HepG2 (cell line): ENCODE measurements at regions not wholly inside any gene's neighbourhood (a gene's known extent, or its start where the extent isn't known, plus 50 kb on each side); places are given as distances from the start of the nearest gene placed in this dataset.

Experiments used
- CREM ChIP-seq, 2 experiments: sonication (generic) in 1 of 2; formaldehyde crosslinking in 1 of 2; IDR thresholded peaks; 2 replicates each; pipeline versions ENCODE4 v1.4.0 to v1.6.1; 2016 to 2020; ENCODE audit warnings: antibody characterized with exemption in 1 of 2, mild to moderate bottlenecking in 1 of 2, missing genetic modification reagents in 1 of 2
- ELF3 ChIP-seq: IDR thresholded peaks from 2 replicates; pipeline ENCODE4 v1.6.1; 2016; ENCODE audit warnings: missing genetic modification reagents, missing compliant biosample characterization
- EP300 ChIP-seq, 3 experiments: sonication (generic) in 1 of 3; formaldehyde crosslinking in 1 of 3; IDR thresholded peaks; 2 replicates each; pipeline versions ENCODE4 v1.5.1 to v1.6.1; 2011 to 2020; ENCODE audit warnings: low read depth in 2 of 3, low read length in 2 of 3, borderline replicate concordance in 1 of 3, improper control_type of control experiment in 1 of 3, mild to moderate bottlenecking in 1 of 3, missing genetic modification reagents in 1 of 3, moderate library complexity in 1 of 3
- HDAC1 ChIP-seq: sonication (generic); formaldehyde crosslinking; IDR thresholded peaks from 2 replicates; pipeline ENCODE4 v1.5.1; 2020; ENCODE audit warnings: mild to moderate bottlenecking, missing genetic modification reagents
- KLF11 ChIP-seq: IDR thresholded peaks from 2 replicates; pipeline ENCODE4 v1.6.1; 2016; ENCODE audit warnings: missing compliant biosample characterization
- MED1 ChIP-seq: sonication (generic); formaldehyde crosslinking; IDR thresholded peaks from 2 replicates; pipeline ENCODE4 v1.4.0; 2020; ENCODE audit warnings: missing genetic modification reagents
- PPARG ChIP-seq: conservative IDR thresholded peaks from 2 replicates; pipeline ENCODE4 v1.6.1; 2016; ENCODE audit warnings: missing biosample characterization, missing genetic modification reagents
- RARA ChIP-seq: IDR thresholded peaks from 2 replicates; pipeline ENCODE4 v1.6.1; 2016; ENCODE audit warnings: missing genetic modification reagents, missing compliant biosample characterization
- RXRB ChIP-seq: IDR thresholded peaks from 2 replicates; pipeline ENCODE4 v1.6.1; 2016; ENCODE audit warnings: borderline replicate concordance, missing genetic modification reagents, missing compliant biosample characterization
- SAP130 ChIP-seq: IDR thresholded peaks from 2 replicates; pipeline ENCODE4 v1.6.1; 2016; ENCODE audit warnings: low read depth
- TCF7 ChIP-seq: sonication (generic); IDR thresholded peaks from 2 replicates; pipeline ENCODE4 v1.6.1; 2016; ENCODE audit warnings: antibody characterized with exemption, low read depth
- TEAD3 ChIP-seq: optimal IDR thresholded peaks from 2 replicates; pipeline ENCODE3; 2016; ENCODE audit warnings: borderline replicate concordance
- ZNF879 ChIP-seq: sonication (generic); formaldehyde crosslinking; IDR thresholded peaks from 2 replicates; pipeline ENCODE4 v1.8.1; 2023; ENCODE audit warnings: missing genetic modification reagents
- TF ChIP-seq, protein P1 (sequence below): IDR thresholded peaks from 2 replicates; pipeline ENCODE4 v1.6.1; 2016; ENCODE audit warnings: missing biosample characterization, missing genetic modification reagents, low read depth
- TF ChIP-seq, protein P2 (sequence below): sonication (generic); formaldehyde crosslinking; IDR thresholded peaks from 2 replicates; pipeline ENCODE4 v1.4.0; 2020; ENCODE audit warnings: missing genetic modification reagents, borderline replicate concordance
- TF ChIP-seq, protein P3 (sequence below): sonication (generic); formaldehyde crosslinking; IDR thresholded peaks from 2 replicates; pipeline ENCODE4 v1.5.1; 2020; ENCODE audit warnings: mild to moderate bottlenecking, moderate library complexity, missing genetic modification reagents
- TF ChIP-seq, protein P4 (sequence below): IDR thresholded peaks from 2 replicates; pipeline ENCODE4 v1.6.1; 2018; ENCODE audit warnings: missing genetic modification reagents
- TF ChIP-seq, protein P5 (sequence below): IDR thresholded peaks from 2 replicates; pipeline ENCODE4 v1.6.1; 2016
- TF ChIP-seq, protein P6 (sequence below): sonication (generic); formaldehyde crosslinking; conservative IDR thresholded peaks from 2 replicates; pipeline ENCODE4 v1.4.0; 2020; ENCODE audit warnings: missing genetic modification reagents

DNA sequence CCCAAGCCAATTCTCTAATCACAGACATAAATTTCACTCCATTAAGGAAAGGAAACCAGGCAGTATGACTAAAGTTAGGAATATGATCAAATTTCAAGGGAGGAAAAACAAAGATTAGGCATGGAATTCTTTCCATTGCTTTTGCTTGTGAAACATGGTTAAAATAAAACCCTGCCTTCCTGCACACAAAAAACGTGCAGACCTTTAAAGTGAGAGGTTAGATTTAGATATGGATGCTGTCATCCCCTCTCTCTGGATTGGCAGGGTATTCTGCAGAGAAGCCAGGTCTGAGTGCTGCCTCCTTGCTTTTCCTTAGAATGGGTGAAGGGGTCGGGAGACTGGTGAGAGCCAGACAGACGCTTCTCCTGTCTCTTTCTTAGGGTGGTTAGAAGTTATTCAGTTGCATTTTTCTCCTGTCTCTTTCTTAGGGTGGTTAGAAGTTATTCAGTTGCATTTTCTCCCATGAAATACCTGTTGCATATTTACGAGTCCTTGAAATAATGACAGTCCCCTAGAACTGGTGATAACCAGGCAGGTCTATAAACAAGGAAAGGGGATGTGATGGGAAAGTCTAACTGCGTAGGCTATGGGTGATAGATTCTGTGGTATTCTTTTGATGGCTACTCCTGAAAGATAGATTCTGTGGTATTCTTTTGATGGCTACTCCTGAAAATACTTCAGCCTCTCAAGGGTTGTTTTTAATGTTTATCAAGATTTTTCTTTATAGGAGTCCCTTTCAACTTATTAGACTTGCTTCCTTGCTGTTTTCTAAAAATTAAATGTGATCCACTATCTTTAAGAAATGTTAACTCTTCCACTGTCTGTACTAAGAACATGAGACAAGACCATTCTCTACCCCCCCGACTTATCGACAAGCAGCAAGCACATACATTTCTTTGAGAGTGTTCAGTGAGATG, 163.6 kb downstream of the SPRY1 start (continued):
- TF ChIP-seq, protein P1, sequence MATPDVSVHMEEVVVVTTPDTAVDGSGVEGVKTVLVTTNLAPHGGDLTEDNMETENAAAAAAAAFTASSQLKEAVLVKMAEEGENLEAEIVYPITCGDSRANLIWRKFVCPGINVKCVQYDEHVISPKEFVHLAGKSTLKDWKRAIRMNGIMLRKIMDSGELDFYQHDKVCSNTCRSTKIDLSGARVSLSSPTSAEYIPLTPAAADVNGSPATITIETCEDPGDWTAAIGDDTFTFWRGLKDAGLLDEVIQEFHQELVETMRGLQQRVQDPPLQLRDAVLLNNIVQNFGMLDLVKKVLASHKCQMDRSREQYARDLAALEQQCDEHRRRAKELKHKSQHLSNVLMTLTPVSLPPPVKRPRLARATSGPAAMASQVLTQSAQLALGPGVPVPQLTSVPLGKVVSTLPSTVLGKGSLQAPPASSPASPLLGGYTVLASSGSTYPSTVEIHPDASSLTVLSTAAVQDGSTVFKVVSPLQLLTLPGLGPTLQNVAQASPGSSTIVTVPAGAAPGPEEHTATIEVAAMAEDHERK (CRISPR knock-in tag) = no peak
- TF ChIP-seq RARA (peak; percentile 70), SAP130 (CRISPR knock-in tag) (peak; percentile 76), PPARG (CRISPR knock-in tag) (peak; percentile 48; the same call in 1 of the 2 replicates), MED1 (CRISPR knock-in tag) (peak; percentile 91), RXRB (CRISPR knock-in tag) (peak; percentile 44; the same call in 1 of the 2 replicates), TEAD3 (CRISPR knock-in tag) (peak; percentile 72), KLF11 (CRISPR knock-in tag) (no peak), ZNF879 (no peak), ELF3 (peak; percentile 62; the same call in 1 of the 2 replicates), CREM (IDR thresholded peaks at IDR 0.05) (0 out of 2 replicates have a peak, but pooled peaks have one; percentile 29), CREM (CRISPR knock-in tag; IDR thresholded peaks at IDR 0.05) (no peak), EP300 (IDR thresholded peaks at IDR 0.05; ENCODE audit: low read depth in 2 of 2, low read length in 2 of 2) (peak in 1 of 2 experiments; percentile 65; a peak in 2 of 4 replicates), EP300 (CRISPR knock-in tag; IDR thresholded peaks at IDR 0.05; ENCODE audit: borderline replicate concordance) (peak; percentile 27; the same call in 1 of the 2 replicates), TCF7 (peak; percentile 36; the same call in 1 of the 2 replicates), HDAC1 (CRISPR knock-in tag) (no peak)
- TF ChIP-seq, protein P2, sequence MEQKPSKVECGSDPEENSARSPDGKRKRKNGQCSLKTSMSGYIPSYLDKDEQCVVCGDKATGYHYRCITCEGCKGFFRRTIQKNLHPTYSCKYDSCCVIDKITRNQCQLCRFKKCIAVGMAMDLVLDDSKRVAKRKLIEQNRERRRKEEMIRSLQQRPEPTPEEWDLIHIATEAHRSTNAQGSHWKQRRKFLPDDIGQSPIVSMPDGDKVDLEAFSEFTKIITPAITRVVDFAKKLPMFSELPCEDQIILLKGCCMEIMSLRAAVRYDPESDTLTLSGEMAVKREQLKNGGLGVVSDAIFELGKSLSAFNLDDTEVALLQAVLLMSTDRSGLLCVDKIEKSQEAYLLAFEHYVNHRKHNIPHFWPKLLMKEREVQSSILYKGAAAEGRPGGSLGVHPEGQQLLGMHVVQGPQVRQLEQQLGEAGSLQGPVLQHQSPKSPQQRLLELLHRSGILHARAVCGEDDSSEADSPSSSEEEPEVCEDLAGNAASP (CRISPR knock-in tag) = peak; percentile 26; the same call in 1 of the 2 replicates
- TF ChIP-seq, protein P3, sequence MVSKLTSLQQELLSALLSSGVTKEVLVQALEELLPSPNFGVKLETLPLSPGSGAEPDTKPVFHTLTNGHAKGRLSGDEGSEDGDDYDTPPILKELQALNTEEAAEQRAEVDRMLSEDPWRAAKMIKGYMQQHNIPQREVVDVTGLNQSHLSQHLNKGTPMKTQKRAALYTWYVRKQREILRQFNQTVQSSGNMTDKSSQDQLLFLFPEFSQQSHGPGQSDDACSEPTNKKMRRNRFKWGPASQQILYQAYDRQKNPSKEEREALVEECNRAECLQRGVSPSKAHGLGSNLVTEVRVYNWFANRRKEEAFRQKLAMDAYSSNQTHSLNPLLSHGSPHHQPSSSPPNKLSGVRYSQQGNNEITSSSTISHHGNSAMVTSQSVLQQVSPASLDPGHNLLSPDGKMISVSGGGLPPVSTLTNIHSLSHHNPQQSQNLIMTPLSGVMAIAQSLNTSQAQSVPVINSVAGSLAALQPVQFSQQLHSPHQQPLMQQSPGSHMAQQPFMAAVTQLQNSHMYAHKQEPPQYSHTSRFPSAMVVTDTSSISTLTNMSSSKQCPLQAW (CRISPR knock-in tag) = peak; percentile 43; the same call in 1 of the 2 replicates
- TF ChIP-seq, protein P4, sequence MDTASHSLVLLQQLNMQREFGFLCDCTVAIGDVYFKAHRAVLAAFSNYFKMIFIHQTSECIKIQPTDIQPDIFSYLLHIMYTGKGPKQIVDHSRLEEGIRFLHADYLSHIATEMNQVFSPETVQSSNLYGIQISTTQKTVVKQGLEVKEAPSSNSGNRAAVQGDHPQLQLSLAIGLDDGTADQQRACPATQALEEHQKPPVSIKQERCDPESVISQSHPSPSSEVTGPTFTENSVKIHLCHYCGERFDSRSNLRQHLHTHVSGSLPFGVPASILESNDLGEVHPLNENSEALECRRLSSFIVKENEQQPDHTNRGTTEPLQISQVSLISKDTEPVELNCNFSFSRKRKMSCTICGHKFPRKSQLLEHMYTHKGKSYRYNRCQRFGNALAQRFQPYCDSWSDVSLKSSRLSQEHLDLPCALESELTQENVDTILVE (CRISPR knock-in tag) = 0 out of 2 replicates have a peak, but pooled peaks have one; percentile 29
- TF ChIP-seq, protein P5, sequence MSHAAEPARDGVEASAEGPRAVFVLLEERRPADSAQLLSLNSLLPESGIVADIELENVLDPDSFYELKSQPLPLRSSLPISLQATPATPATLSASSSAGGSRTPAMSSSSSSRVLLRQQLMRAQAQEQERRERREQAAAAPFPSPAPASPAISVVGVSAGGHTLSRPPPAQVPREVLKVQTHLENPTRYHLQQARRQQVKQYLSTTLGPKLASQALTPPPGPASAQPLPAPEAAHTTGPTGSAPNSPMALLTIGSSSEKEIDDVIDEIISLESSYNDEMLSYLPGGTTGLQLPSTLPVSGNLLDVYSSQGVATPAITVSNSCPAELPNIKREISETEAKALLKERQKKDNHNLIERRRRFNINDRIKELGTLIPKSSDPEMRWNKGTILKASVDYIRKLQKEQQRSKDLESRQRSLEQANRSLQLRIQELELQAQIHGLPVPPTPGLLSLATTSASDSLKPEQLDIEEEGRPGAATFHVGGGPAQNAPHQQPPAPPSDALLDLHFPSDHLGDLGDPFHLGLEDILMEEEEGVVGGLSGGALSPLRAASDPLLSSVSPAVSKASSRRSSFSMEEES (CRISPR knock-in tag) = 0 out of 2 replicates have a peak, but pooled peaks have one; percentile 9
- TF ChIP-seq, protein P6, sequence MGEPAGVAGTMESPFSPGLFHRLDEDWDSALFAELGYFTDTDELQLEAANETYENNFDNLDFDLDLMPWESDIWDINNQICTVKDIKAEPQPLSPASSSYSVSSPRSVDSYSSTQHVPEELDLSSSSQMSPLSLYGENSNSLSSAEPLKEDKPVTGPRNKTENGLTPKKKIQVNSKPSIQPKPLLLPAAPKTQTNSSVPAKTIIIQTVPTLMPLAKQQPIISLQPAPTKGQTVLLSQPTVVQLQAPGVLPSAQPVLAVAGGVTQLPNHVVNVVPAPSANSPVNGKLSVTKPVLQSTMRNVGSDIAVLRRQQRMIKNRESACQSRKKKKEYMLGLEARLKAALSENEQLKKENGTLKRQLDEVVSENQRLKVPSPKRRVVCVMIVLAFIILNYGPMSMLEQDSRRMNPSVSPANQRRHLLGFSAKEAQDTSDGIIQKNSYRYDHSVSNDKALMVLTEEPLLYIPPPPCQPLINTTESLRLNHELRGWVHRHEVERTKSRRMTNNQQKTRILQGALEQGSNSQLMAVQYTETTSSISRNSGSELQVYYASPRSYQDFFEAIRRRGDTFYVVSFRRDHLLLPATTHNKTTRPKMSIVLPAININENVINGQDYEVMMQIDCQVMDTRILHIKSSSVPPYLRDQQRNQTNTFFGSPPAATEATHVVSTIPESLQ = no peak
